ENCODE measurements at regions not wholly inside any gene's neighbourhood (a gene's known extent, or its start where the extent isn't known, plus 50 kb on each side); places are given as distances from the start of the nearest gene placed in this dataset.

DNA sequence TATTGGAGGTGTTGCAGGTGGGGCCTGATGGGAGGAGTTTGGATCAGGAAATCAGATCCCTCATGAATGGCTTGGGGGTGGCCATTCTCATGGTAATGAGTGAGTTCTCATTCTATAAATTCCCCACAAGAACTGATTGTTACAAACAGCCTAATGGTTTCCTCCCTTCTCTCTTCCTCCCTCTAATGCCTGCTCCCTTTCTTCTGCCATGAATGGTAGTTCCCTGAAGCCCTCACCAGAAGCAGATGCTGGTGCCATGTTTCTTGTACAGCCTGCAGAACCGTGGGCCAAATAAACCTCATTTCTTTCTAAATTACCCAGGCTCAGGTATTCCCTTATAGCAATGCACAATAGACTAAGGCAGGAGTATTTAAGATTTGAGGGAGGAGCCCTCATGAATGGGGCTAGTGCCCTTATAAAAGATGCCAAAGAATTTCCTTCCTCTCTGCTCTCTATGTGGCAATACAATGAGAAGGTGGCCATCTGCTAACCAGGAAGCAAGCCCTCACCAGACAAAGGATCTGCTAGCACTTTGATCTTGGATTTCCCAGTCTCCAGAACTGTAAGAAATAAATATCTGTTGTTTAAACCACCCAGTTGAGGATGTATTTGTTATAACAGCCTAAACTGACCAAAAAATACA, 251.8 kb downstream of the ZEB2 start:
- Histone ChIP-seq H3K27ac (no peak overlapping the region), H3K4me1 (no peaks in the 10 kb centered on the region), H3K27me3 (no peaks in the 10 kb centered on the region), H3K36me3 (no peaks in the 10 kb centered on the region), H3K9me3 (no peaks in the 10 kb centered on the region), H3K4me3 (no peak overlapping the region)
- DNase-seq (ENCODE audit: low spot score): no peak
- TF ChIP-seq, protein P1, sequence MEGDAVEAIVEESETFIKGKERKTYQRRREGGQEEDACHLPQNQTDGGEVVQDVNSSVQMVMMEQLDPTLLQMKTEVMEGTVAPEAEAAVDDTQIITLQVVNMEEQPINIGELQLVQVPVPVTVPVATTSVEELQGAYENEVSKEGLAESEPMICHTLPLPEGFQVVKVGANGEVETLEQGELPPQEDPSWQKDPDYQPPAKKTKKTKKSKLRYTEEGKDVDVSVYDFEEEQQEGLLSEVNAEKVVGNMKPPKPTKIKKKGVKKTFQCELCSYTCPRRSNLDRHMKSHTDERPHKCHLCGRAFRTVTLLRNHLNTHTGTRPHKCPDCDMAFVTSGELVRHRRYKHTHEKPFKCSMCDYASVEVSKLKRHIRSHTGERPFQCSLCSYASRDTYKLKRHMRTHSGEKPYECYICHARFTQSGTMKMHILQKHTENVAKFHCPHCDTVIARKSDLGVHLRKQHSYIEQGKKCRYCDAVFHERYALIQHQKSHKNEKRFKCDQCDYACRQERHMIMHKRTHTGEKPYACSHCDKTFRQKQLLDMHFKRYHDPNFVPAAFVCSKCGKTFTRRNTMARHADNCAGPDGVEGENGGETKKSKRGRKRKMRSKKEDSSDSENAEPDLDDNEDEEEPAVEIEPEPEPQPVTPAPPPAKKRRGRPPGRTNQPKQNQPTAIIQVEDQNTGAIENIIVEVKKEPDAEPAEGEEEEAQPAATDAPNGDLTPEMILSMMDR (IDR thresholded peaks at IDR 0.05): no peak

DNA sequence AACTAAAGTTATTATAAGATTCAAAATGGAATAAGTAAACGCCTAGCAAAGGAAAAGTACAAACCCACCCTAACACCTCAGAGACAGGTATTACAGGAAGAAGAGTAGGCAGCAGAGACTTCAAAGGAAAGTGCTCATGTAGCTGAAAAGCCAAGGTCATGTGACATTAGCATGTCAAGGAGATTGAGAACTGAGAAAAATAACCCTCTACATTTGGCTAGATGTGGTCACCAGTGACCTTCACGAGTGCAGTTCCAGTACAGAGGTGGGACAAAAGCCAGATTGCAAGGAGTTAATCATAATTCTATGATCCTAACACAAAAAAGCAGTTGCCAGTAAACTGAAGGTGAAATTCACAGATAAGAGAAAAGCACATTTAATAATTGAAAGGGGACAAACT, 252.7 kb downstream of the ZEB2 start:
- H3K27me3 ChIP-seq: no peaks in the 10 kb centered on the region
- H3K9me3 ChIP-seq: no peaks in the 10 kb centered on the region
- no peak for DNase-seq (ENCODE audit: low spot score)
- H3K27ac ChIP-seq: no peak overlapping the region
- no peaks in the 10 kb centered on the region for H3K36me3 ChIP-seq
- no peak overlapping the region for H3K4me3 ChIP-seq
- H3K4me1 ChIP-seq: no peaks in the 10 kb centered on the region
- TF ChIP-seq, protein P1 (IDR thresholded peaks at IDR 0.05): no peak

GRCh38 chr2:144265654-144266053, 254.3 kb downstream of the ZEB2 start:
- H3K27me3 ChIP-seq: no peaks in the 10 kb centered on the region
- no peak overlapping the region for H3K27ac ChIP-seq
- H3K4me3 ChIP-seq: no peak overlapping the region
- H3K9me3 ChIP-seq: no peaks in the 10 kb centered on the region
- no peaks in the 10 kb centered on the region for H3K4me1 ChIP-seq
- H3K36me3 ChIP-seq: no peaks in the 10 kb centered on the region
- TF ChIP-seq, protein P1 (IDR thresholded peaks at IDR 0.05): no peak
- DNase-seq (ENCODE audit: low spot score): no peak

DNA sequence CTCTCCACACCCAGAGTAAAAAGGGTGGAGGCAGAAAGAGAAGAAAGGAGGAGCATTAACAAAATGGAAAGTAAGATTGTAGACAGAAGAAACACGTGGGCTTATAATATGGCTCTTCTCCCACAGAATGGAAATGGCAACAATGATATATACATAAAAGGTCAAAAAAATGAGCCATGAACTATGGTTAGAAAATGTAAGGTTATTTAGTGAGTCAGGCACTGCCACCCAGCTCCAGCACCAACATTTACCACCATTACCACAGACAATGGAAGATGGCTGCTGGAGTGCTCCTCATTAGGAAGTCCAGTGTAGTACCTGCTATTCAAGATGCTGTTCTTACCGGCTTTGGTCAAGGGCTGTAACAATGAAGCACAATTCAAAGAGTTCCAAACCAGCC, 258.0 kb downstream of the ZEB2 start:
- H3K27ac ChIP-seq: no peak overlapping the region
- no peak for DNase-seq (ENCODE audit: low spot score)
- no peaks in the 10 kb centered on the region for H3K4me1 ChIP-seq
- peaks cover 0 to 15% of the 10 kb centered on the region in 2 donors for H3K9me3 ChIP-seq
- H3K4me3 ChIP-seq: no peak overlapping the region
- TF ChIP-seq, protein P1 (IDR thresholded peaks at IDR 0.05): no peak
- no peaks in the 10 kb centered on the region for H3K27me3 ChIP-seq
- H3K36me3 ChIP-seq: no peaks in the 10 kb centered on the region

- peaks cover 0 to 15% of the 10 kb centered on the region in 2 donors for H3K9me3 ChIP-seq
- no peaks in the 10 kb centered on the region for H3K4me1 ChIP-seq
- H3K27me3 ChIP-seq: no peaks in the 10 kb centered on the region
- TF ChIP-seq, protein P1 (IDR thresholded peaks at IDR 0.05): no peak
- H3K36me3 ChIP-seq: no peaks in the 10 kb centered on the region
- H3K27ac ChIP-seq: no peak overlapping the region
- H3K4me3 ChIP-seq: no peak overlapping the region
- DNase-seq (ENCODE audit: low spot score): no peak
These were observed 258.6 kb downstream of the ZEB2 start for GRCh38 chr2:144261336-144261735.

DNA sequence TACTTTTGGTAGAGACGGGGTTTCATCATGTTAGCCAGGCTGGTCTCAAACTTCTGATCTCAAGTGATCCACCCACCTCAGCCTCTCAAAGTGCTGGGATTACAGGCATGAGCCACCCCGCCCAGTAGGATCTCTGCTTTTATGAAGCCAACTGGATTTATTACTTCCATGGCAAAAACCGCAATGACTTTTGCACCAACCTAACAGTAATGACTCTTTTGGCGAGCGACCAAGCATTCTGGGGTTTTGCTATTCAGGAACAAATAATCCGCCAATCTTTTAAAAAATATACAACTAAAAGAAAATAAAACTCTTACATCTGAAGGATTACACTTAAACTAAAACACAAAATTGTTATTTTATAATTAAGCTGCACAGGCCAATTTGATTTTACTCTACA, 260.6 kb downstream of the ZEB2 start:
- TF ChIP-seq, protein P1 (IDR thresholded peaks at IDR 0.05): no peak
- no peak for DNase-seq (ENCODE audit: low spot score)
- peaks cover 0 to 20% of the 10 kb centered on the region in 2 donors for H3K9me3 ChIP-seq
- no peaks in the 10 kb centered on the region for H3K36me3 ChIP-seq
- no peak overlapping the region for H3K27ac ChIP-seq
- H3K4me3 ChIP-seq: no peak overlapping the region
- H3K27me3 ChIP-seq: no peaks in the 10 kb centered on the region
- H3K4me1 ChIP-seq: no peaks in the 10 kb centered on the region
